ENCODE measurements at regions not wholly inside any gene's neighbourhood (a gene's known extent, or its start where the extent isn't known, plus 50 kb on each side); places are given as distances from the start of the nearest gene placed in this dataset.

- no peaks in the 10 kb centered on the region for H4K20me1 ChIP-seq (ENCODE audit: control insufficient read depth, insufficient read depth, insufficient read length)
- H4K91ac ChIP-seq (ENCODE audit: insufficient read length, low read depth, low read length) = no peak overlapping the region
- no peak overlapping the region for H2BK120ac ChIP-seq (ENCODE audit: low read depth, low read length, poor library complexity, severe bottlenecking)
- TF ChIP-seq CTCF (conservative IDR thresholded peaks at IDR 0.05) = no peak
- H2BK15ac ChIP-seq (ENCODE audit: low read depth, low read length) = no peak overlapping the region
- H3K79me2 ChIP-seq (ENCODE audit: insufficient read depth, low read length) = no peaks in the 10 kb centered on the region
- no peaks in the 10 kb centered on the region for H3K9me3 ChIP-seq (ENCODE audit: control insufficient read depth, low read depth, low read length)
- H3T11ph ChIP-seq (ENCODE audit: low read length) = no peak overlapping the region
- no peak overlapping the region for H4K5ac ChIP-seq (ENCODE audit: insufficient read length, low read depth, low read length)
- no peaks in the 10 kb centered on the region for H3K27me3 Mint-ChIP-seq (ENCODE audit: low read depth)
- no peak overlapping the region for H2AFZ ChIP-seq (ENCODE audit: low read length)
- no peak overlapping the region for H3K14ac ChIP-seq (ENCODE audit: insufficient read depth, low read length)
- no peak overlapping the region for H3K4me2 ChIP-seq (ENCODE audit: insufficient read depth, insufficient read length, low read length)
- H3K9me3 Mint-ChIP-seq = peaks cover 17 to 24% of the 10 kb centered on the region in 2 experiments
- H3K27me3 ChIP-seq (ENCODE audit: insufficient read depth, low read length) = no peaks in the 10 kb centered on the region
- no peak overlapping the region for H3K4me3 Mint-ChIP-seq
- H3K23me2 ChIP-seq (ENCODE audit: insufficient read length, low read depth, low read length, poor library complexity, severe bottlenecking) = no peaks in the 10 kb centered on the region
- no peaks in the 10 kb centered on the region for H3K79me1 ChIP-seq (ENCODE audit: insufficient read depth, low read depth, low read length, poor library complexity, severe bottlenecking)
- no peak overlapping the region for H3K9ac ChIP-seq (ENCODE audit: extremely low read depth, insufficient read length, low read length)
- H3K4ac ChIP-seq (ENCODE audit: low read depth, low read length) = no peak overlapping the region
- no peak overlapping the region for H3K27ac Mint-ChIP-seq
- H2BK5ac ChIP-seq (ENCODE audit: insufficient read length, low read length) = no peak overlapping the region
- H3K4me1 Mint-ChIP-seq = peaks cover 0 to 13% of the 10 kb centered on the region in 2 experiments; a peak in 2 of 4 replicates
- H2AK5ac ChIP-seq (ENCODE audit: insufficient read length, low read length) = no peak overlapping the region
- no peak overlapping the region for H4K8ac ChIP-seq (replicated peaks; ENCODE audit: insufficient read length, low read depth, low read length)
- H3K18ac ChIP-seq (ENCODE audit: insufficient read length, low read depth, low read length) = no peak overlapping the region
- no peak for DNase-seq
- no peak overlapping the region for H3K27ac ChIP-seq (ENCODE audit: insufficient read length, low read depth, low read length)
- H2BK20ac ChIP-seq (ENCODE audit: low read depth, low read length, poor library complexity, severe bottlenecking) = no peak overlapping the region
- no peak overlapping the region for H3K23ac ChIP-seq (ENCODE audit: insufficient read length, low read depth, low read length)
- H3K36me3 Mint-ChIP-seq (ENCODE audit: insufficient read depth in 1 of 3, low read depth in 3 of 3) = peaks cover 11 to 23% (median 17%) of the 10 kb centered on the region in 3 experiments
- H3K4me1 ChIP-seq (ENCODE audit: insufficient read depth, low read length) = peaks cover 3% of the 10 kb centered on the region; the same call in 1 of the 2 replicates
- H3K56ac ChIP-seq (ENCODE audit: insufficient read length, low read depth, low read length) = no peak overlapping the region
- no peak overlapping the region for H2BK12ac ChIP-seq (ENCODE audit: insufficient read length, low read depth, low read length)
Observed at GRCh38 chr9:13479096-13479495, 199.6 kb upstream of the MPDZ start.
